GM21526 (cell line): ENCODE measurements at regions not wholly inside any gene's neighbourhood (a gene's known extent, or its start where the extent isn't known, plus 50 kb on each side); places are given as distances from the start of the nearest gene placed in this dataset.

Source experiments
- ATAC-seq: cut with Tn5 transposase; IDR thresholded peaks from one replicate; pipeline ENCODE4 v1.9.1; 2021; ENCODE audit warnings: moderate library complexity; ENCODE audit not compliant: unreplicated experiment, low FRiP score

GRCh38 chr3:159823780-159824179, 164.9 kb upstream of the IL12A start:
- no peak for ATAC-seq

- ATAC-seq = no peak
Observed at GRCh38 chr3:159824333-159824732, 164.3 kb upstream of the IL12A start.

- no peak for ATAC-seq
Observed at GRCh38 chr3:159825216-159825854, 163.3 kb upstream of the IL12A start.

- no peak for ATAC-seq
Observed at GRCh38 chr3:159828542-159828943, 160.1 kb upstream of the IL12A start.

GRCh38 chr3:159829056-159829455, 159.6 kb upstream of the IL12A start:
- ATAC-seq = no peak

GRCh38 chr3:159829539-159830227, 159.0 kb upstream of the IL12A start:
- ATAC-seq = no peak

GRCh38 chr3:159830523-159831154, 158.0 kb upstream of the IL12A start:
- no peak for ATAC-seq

GRCh38 chr3:159831466-159831865, 157.2 kb upstream of the IL12A start:
- no peak for ATAC-seq

- peak; percentile 84 for ATAC-seq
Observed at GRCh38 chr3:159832024-159832423, 156.6 kb upstream of the IL12A start.

GRCh38 chr3:159835126-159835525, 153.5 kb upstream of the IL12A start:
- no peak for ATAC-seq

- ATAC-seq = no peak
Observed at GRCh38 chr3:159837725-159838124, 150.9 kb upstream of the IL12A start.

GRCh38 chr3:159838938-159839337, 149.7 kb upstream of the IL12A start:
- ATAC-seq = no peak

- ATAC-seq = peak; percentile 75
Observed at GRCh38 chr3:159839561-159840379, 148.9 kb upstream of the IL12A start, which contains the start of gene SCHIP1. Gene SCHIP1 (plus strand): TSS chr3:159839861.

GRCh38 chr3:159840703-159841299, 147.8 kb upstream of the IL12A start:
- ATAC-seq = no peak

GRCh38 chr3:159841766-159842165, 146.9 kb upstream of the IL12A start:
- no peak for ATAC-seq

GRCh38 chr3:159843840-159844730, 144.6 kb upstream of the IL12A start:
- no peak for ATAC-seq

GRCh38 chr3:159844801-159845261, 143.8 kb upstream of the IL12A start:
- ATAC-seq = no peak

GRCh38 chr3:159845737-159846136, 142.9 kb upstream of the IL12A start:
- ATAC-seq = no peak

- ATAC-seq = no peak
Observed at GRCh38 chr3:159846255-159846654, 142.4 kb upstream of the IL12A start.
